ENCODE measurements at regions not wholly inside any gene's neighbourhood (a gene's known extent, or its start where the extent isn't known, plus 50 kb on each side); places are given as distances from the start of the nearest gene placed in this dataset.

DNA sequence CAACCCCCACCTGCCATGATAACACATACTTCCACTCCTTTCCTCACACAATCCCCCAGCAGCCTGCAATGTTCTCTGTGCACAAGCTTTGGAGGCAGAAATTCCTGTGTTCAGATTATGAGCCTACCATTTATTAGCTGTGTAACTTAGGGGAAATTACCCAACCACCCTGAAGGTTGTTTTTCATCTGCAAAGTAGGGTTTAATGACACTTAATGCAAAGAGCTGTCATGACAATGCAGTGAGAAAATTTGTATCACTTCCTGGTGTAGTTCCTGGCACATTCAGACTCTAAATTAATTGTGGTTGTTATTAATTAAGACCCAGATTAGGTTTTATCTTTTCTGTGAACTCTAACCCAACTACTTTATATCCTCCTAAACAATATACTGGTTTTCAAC, 122.4 kb upstream of the DYRK2 start:
- Mint-ChIP-seq H3K27me3 (peaks cover 2 to 10% of the 10 kb centered on the region in 2 donors), H3K9me3 (peaks cover 0 to 1% of the 10 kb centered on the region in 2 donors), H3K4me3 (no peak overlapping the region), H3K36me3 (peaks cover 0 to 1% of the 10 kb centered on the region in 2 donors), H3K4me1 (peaks cover 0 to 13% of the 10 kb centered on the region in 2 donors), H3K27ac (no peak overlapping the region)
- ATAC-seq (replicated peaks) (no peak), DNase-seq (no peak)

- peaks cover 0 to 6% of the 10 kb centered on the region in 2 donors for H3K4me1 Mint-ChIP-seq
- no peak overlapping the region for H3K4me3 Mint-ChIP-seq
- peaks cover 12 to 14% of the 10 kb centered on the region in 2 donors for H3K27me3 Mint-ChIP-seq
- H3K36me3 Mint-ChIP-seq, result peaks cover 0 to 1% of the 10 kb centered on the region in 2 donors
- DNase-seq, result no peak
- no peak overlapping the region for H3K27ac Mint-ChIP-seq
- no peak for ATAC-seq (replicated peaks)
- peaks cover 0 to 1% of the 10 kb centered on the region in 2 donors for H3K9me3 Mint-ChIP-seq
Measured at GRCh38 chr12:67531051-67531450, 117.5 kb upstream of the DYRK2 start.

DNA sequence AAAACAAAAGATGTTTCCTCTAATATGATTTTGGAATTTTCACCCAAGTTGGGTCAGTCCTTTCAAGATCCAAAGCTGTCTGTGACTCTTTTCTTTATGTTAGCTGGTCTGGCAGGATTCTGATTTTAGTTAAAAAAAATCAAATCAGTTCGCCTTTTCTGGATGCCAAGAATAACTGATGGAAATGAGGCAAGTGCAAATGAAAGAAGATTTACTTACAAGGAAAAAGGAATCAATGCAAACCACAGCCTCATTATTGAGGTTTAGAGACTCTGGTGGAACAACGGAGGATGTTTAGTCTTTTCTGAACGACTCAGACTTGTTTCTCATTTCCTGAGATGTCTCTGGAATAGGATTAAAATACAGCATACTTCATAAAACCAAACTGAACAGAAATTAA, 117.0 kb upstream of the DYRK2 start:
- Mint-ChIP-seq H3K4me3 (no peak overlapping the region), H3K27me3 (peaks cover 12 to 14% of the 10 kb centered on the region in 2 donors), H3K9me3 (peaks cover 0 to 1% of the 10 kb centered on the region in 2 donors), H3K36me3 (peaks cover 0 to 1% of the 10 kb centered on the region in 2 donors), H3K27ac (no peak overlapping the region), H3K4me1 (peaks cover 0 to 1% of the 10 kb centered on the region in 2 donors)
- DNase-seq (no peak), ATAC-seq (replicated peaks) (no peak)

DNA sequence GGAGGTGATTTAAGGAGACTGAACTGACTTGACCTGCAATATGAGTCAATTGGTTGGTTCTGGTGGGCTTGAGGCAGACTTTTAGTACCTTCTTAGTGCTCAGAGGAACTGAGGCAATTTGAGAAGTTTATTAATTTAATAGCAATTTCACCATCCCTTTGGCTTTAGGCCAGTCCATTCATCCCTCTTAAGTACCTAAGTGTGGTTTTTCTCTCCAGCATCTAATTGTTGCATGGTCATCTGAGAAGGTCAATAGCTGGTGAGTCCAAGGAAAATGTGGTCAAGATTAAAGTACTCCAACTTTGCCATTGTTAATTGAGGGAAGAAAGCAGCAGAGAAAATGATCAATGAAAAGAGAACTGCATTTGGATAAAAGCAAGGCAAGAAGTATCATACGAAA, 115.4 kb upstream of the DYRK2 start:
- ATAC-seq (replicated peaks) (no peak), DNase-seq (no peak)
- H3K9me3 Mint-ChIP-seq, result peaks cover 0 to 1% of the 10 kb centered on the region in 2 donors
- H3K27ac Mint-ChIP-seq, result no peak overlapping the region
- H3K27me3 Mint-ChIP-seq, result peaks cover 12 to 22% of the 10 kb centered on the region in 2 donors
- H3K4me1 Mint-ChIP-seq, result no peaks in the 10 kb centered on the region
- H3K36me3 Mint-ChIP-seq, result peaks cover 0 to 1% of the 10 kb centered on the region in 2 donors
- H3K4me3 Mint-ChIP-seq, result no peak overlapping the region

DNA sequence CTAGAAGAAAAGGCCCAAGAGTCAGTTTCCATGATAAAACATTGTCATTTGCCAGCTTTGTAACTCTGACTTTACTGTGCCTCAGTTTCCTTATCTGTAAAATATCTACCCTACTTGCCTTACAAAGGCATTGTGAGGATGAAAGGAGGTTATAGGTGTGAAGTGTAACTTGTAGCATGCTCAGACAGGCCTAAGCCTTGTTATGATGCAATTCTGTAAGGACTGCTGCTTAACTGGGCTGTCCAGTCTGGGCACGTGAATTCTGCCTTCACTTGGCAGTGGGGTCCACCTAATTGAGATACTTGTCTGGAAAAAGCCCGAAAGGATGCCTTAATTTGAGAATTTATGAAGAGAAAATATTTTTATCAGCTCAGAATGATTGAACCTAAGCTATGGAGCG, 114.5 kb upstream of the DYRK2 start:
- no peak for ATAC-seq (replicated peaks)
- Mint-ChIP-seq H3K9me3 (peaks cover 0 to 1% of the 10 kb centered on the region in 2 donors), H3K4me1 (no peaks in the 10 kb centered on the region), H3K36me3 (peaks cover 0 to 1% of the 10 kb centered on the region in 2 donors), H3K27ac (no peak overlapping the region), H3K27me3 (peaks cover 12 to 25% of the 10 kb centered on the region in 2 donors), H3K4me3 (no peak overlapping the region)
- DNase-seq, result no peak

- H3K27ac Mint-ChIP-seq, result no peak overlapping the region
- peaks cover 0 to 1% of the 10 kb centered on the region in 2 donors for H3K9me3 Mint-ChIP-seq
- peaks cover 0 to 1% of the 10 kb centered on the region in 2 donors for H3K36me3 Mint-ChIP-seq
- H3K4me3 Mint-ChIP-seq, result no peak overlapping the region
- no peaks in the 10 kb centered on the region for H3K4me1 Mint-ChIP-seq
- ATAC-seq (replicated peaks) (no peak), DNase-seq (no peak)
- peaks cover 18 to 30% of the 10 kb centered on the region in 2 donors for H3K27me3 Mint-ChIP-seq
Measured at GRCh38 chr12:67534681-67535080, 113.9 kb upstream of the DYRK2 start.

GRCh38 chr12:67535176-67535575, 113.4 kb upstream of the DYRK2 start:
- H3K27ac Mint-ChIP-seq, result no peak overlapping the region
- ATAC-seq (replicated peaks) (no peak), DNase-seq (no peak)
- no peak overlapping the region for H3K4me3 Mint-ChIP-seq
- H3K4me1 Mint-ChIP-seq, result no peaks in the 10 kb centered on the region
- peaks cover 0 to 1% of the 10 kb centered on the region in 2 donors for H3K36me3 Mint-ChIP-seq
- peaks cover 0 to 1% of the 10 kb centered on the region in 2 donors for H3K9me3 Mint-ChIP-seq
- peaks cover 14 to 30% of the 10 kb centered on the region in 2 donors for H3K27me3 Mint-ChIP-seq

DNA sequence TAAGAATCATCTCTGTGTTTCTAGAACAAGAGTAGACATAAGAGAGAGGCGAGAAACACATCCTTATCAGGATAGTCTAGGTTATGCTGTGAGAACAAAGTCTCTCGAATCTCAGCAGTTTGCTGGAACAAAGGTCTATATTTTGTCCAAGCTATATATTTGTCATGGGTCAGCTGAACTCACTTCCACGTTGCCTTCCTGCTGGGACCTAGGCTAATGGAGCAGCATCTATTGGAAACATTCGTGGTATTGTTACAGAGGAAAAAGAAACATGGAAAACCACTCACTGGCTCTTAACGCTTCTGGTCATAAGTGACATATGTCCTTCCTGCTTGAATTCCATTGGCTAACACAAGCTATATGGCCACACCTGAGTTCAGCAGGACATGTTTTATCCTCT, 112.6 kb upstream of the DYRK2 start:
- H3K4me3 Mint-ChIP-seq, result no peak overlapping the region
- H3K27me3 Mint-ChIP-seq, result peaks cover 9 to 29% of the 10 kb centered on the region in 2 donors
- H3K27ac Mint-ChIP-seq, result no peak overlapping the region
- H3K36me3 Mint-ChIP-seq, result no peaks in the 10 kb centered on the region
- no peak for DNase-seq
- no peak for ATAC-seq (replicated peaks)
- H3K9me3 Mint-ChIP-seq, result no peaks in the 10 kb centered on the region
- peaks cover 0 to 3% of the 10 kb centered on the region in 2 donors for H3K4me1 Mint-ChIP-seq

- ATAC-seq (replicated peaks) (no peak), DNase-seq (no peak)
- Mint-ChIP-seq H3K27me3 (peaks cover 6 to 15% of the 10 kb centered on the region in 2 donors), H3K27ac (no peak overlapping the region), H3K4me3 (no peak overlapping the region), H3K4me1 (peaks cover 5 to 11% of the 10 kb centered on the region in 2 donors), H3K9me3 (no peaks in the 10 kb centered on the region), H3K36me3 (no peaks in the 10 kb centered on the region)
Measured at GRCh38 chr12:67539329-67539728, 109.2 kb upstream of the DYRK2 start.

DNA sequence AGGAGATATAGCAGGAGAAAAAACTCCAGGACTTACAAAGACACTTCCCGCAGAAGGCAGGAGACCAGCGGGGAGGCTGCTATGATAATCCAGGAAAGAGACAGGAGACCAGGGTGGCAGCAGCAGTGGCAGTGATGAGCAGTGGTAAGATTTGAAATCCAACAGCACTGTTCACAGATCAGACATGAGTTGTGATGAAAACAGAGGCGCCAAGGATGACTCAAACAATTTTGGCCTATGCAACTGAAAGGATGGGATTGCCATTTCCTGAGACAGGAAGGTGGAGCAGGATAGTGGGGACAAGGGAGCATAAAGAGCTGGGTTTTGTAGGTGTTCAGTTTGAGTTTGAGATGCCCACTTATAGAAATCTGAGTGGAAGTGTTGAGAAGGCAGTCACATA, 108.6 kb upstream of the DYRK2 start:
- ATAC-seq (replicated peaks) (no peak), DNase-seq (no peak)

GRCh38 chr12:67540920-67541624, 107.5 kb upstream of the DYRK2 start:
- DNase-seq (no peak), ATAC-seq (replicated peaks) (peak; percentile 49 to 55)
- Mint-ChIP-seq H3K27ac (no peak overlapping the region), H3K9me3 (no peaks in the 10 kb centered on the region), H3K27me3 (peaks cover 6 to 15% of the 10 kb centered on the region in 2 donors), H3K4me1 (peaks cover 5 to 11% of the 10 kb centered on the region in 2 donors), H3K36me3 (no peaks in the 10 kb centered on the region), H3K4me3 (no peak overlapping the region)

More for the DNA sequence above, 108.6 kb upstream of the DYRK2 start:
- no peak overlapping the region for H3K4me3 Mint-ChIP-seq
- peaks cover 6 to 15% of the 10 kb centered on the region in 2 donors for H3K27me3 Mint-ChIP-seq
- no peak overlapping the region for H3K27ac Mint-ChIP-seq
- no peaks in the 10 kb centered on the region for H3K9me3 Mint-ChIP-seq
- peaks cover 5 to 11% of the 10 kb centered on the region in 2 donors for H3K4me1 Mint-ChIP-seq
- H3K36me3 Mint-ChIP-seq, result no peaks in the 10 kb centered on the region

DNA sequence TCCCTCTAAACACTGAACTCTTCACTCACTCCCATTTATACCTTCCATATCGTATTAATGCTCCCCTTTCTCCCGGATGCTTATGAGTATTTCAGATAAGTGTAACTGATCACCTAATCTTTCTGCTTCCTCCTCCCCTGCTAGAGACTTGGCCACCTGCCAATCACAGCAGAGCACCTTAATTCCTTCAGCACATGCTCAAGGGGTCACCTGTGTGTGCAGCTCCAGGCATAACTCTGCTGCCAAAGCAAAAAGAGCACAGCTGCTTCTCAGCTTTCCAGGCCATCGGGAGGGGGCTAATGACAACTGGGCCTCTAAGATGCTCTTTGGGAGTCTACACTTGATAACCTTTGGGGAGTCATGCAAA, 106.9 kb upstream of the DYRK2 start:
- no peak overlapping the region for H3K4me3 Mint-ChIP-seq
- H3K4me1 Mint-ChIP-seq, result peaks cover 5 to 11% of the 10 kb centered on the region in 2 donors

DNA sequence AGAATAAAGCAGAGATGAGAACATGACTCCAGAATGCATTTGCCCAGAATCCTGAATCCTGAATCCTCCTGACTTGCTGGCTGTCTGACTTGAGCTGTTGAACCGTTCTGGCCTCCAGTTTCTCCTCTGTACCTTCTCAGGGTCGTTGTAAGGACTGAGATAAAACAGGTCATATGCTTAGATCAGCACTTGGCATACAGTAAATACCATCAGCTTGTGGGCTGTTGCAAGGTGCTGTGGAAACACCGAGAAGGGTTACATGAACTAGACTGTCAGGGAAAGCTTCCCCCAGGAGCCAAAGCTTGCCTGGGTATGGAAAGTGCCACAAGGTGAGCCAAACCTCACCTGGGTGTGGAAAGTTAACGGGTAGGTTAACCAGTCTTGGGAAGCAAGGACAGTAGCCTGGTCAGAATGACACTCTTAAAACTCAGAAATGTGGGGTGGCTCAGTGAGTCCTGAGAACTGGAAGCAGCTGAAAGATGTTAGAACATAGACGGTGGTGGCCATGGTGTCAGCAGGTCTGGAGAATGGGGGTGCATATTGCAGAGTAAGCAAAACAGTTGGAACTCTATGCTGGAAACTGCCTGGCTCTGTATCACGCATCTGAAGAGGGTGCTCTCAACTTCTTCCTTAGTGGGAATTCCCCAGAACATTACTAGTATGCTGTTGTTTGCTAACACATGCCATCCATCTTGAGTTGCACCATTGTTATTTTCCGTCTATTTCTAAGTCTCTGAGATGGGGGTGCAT, 105.3 kb upstream of the DYRK2 start:
- no peak overlapping the region for H3K27ac Mint-ChIP-seq
- H3K36me3 Mint-ChIP-seq, result no peaks in the 10 kb centered on the region
- no peaks in the 10 kb centered on the region for H3K9me3 Mint-ChIP-seq
- ATAC-seq (replicated peaks) (no peak), DNase-seq (no peak)
- H3K27me3 Mint-ChIP-seq, result peaks cover 6 to 8% of the 10 kb centered on the region in 2 donors
- H3K4me3 Mint-ChIP-seq, result no peak overlapping the region
- peaks cover 5 to 15% of the 10 kb centered on the region in 2 donors for H3K4me1 Mint-ChIP-seq

More for the DNA sequence above, 106.9 kb upstream of the DYRK2 start:
- Mint-ChIP-seq H3K9me3 (no peaks in the 10 kb centered on the region), H3K27me3 (peaks cover 6 to 15% of the 10 kb centered on the region in 2 donors), H3K27ac (no peak overlapping the region), H3K36me3 (no peaks in the 10 kb centered on the region)
- ATAC-seq (replicated peaks) (no peak), DNase-seq (no peak)

DNA sequence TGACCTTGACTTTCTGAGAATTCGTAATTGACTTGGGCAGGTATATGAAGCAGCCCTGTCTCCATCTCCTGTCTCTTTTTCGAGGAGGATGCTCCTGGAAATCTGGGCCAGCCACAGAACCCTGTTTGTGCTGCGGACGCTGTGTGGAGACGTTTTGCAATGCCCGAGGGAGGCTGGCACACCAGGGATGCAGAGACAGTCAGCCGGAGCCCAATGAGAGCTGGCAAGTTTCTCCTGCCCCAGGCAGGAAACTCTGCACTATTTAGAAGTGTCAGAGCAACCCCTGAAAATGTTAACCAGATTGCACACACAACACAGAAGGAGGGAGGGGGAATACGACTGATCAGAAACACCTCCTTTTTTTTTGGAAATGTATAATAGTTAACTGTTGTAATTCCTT, 103.2 kb upstream of the DYRK2 start:
- no peak overlapping the region for H3K4me3 Mint-ChIP-seq
- peaks cover 8 to 20% of the 10 kb centered on the region in 2 donors for H3K4me1 Mint-ChIP-seq
- ATAC-seq (replicated peaks) (no peak), DNase-seq (no peak)
- H3K27me3 Mint-ChIP-seq, result no peaks in the 10 kb centered on the region
- H3K27ac Mint-ChIP-seq, result no peak overlapping the region
- no peaks in the 10 kb centered on the region for H3K9me3 Mint-ChIP-seq
- H3K36me3 Mint-ChIP-seq, result no peaks in the 10 kb centered on the region

- H3K36me3 Mint-ChIP-seq, result no peaks in the 10 kb centered on the region
- no peak overlapping the region for H3K27ac Mint-ChIP-seq
- peaks cover 9 to 14% of the 10 kb centered on the region in 2 donors for H3K4me1 Mint-ChIP-seq
- DNase-seq, result no peak
- ATAC-seq (replicated peaks), result no peak
- H3K27me3 Mint-ChIP-seq, result no peaks in the 10 kb centered on the region
- peaks cover 0 to 3% of the 10 kb centered on the region in 2 donors for H3K9me3 Mint-ChIP-seq
- no peak overlapping the region for H3K4me3 Mint-ChIP-seq
Measured at GRCh38 chr12:67546746-67547145, 101.8 kb upstream of the DYRK2 start.
